ENCODE measurements at regions not wholly inside any gene's neighbourhood (a gene's known extent, or its start where the extent isn't known, plus 50 kb on each side); places are given as distances from the start of the nearest gene placed in this dataset.
"Not testable (repeated sequence)": the region's sequence is repeated elsewhere in the genome, so short reads cannot be mapped to it uniquely, and the experiment has no call there.

DNA sequence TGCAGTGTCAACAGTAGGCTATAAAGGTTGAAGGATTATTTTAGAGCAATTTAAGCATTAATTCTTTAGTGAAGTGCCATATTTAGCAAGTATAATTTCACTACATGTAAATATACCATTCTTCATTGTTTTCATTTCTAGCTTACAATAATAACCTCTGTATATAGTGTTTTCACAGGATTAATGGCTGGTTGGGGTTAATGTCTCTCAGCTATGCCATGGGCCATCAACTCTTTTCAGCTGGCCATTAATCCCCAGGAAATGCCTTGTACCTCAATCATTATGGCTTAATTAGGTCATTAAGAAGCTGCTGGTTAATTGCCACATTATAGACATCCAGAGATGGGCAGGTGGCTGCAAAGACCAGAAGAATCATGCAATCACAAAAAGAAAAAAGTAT, 715.1 kb downstream of the MAT2B start:
- Mint-ChIP-seq H3K4me1 (ENCODE audit: low read depth) (no peaks in the 10 kb centered on the region), H3K4me3 (no peak overlapping the region), H3K27me3 (no peaks in the 10 kb centered on the region), H3K9me3 (peaks cover 6% of the 10 kb centered on the region), H3K27ac (no peak overlapping the region), H3K36me3 (ENCODE audit: low read depth) (no peaks in the 10 kb centered on the region)
- intact Hi-C loops (cut with micrococcal nuclease), result no loop called here

DNA sequence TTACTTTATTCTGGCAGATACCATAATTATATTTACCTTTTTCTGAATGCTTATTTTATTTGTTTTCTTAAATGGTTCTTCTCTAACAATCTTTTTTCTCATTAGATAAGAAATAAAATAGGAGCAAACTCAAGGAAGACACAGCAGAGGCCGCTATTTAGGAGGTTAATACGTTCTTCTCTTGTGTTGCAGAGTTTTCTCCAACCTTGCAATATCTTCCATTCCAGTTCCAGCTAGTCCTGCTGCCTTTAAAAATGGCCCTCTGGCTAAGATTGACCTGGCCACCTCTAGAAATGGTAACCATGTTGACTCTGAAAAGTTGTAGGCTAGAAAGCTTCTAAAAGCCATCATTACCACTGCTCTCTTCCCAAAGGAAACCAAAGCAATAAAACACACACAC, 718.8 kb downstream of the MAT2B start:
- Mint-ChIP-seq H3K27ac (no peak overlapping the region), H3K9me3 (peaks cover 25% of the 10 kb centered on the region), H3K36me3 (ENCODE audit: low read depth) (no peaks in the 10 kb centered on the region), H3K4me3 (no peak overlapping the region), H3K27me3 (no peaks in the 10 kb centered on the region), H3K4me1 (ENCODE audit: low read depth) (no peaks in the 10 kb centered on the region)
- intact Hi-C loops (cut with micrococcal nuclease), result no loop called here

DNA sequence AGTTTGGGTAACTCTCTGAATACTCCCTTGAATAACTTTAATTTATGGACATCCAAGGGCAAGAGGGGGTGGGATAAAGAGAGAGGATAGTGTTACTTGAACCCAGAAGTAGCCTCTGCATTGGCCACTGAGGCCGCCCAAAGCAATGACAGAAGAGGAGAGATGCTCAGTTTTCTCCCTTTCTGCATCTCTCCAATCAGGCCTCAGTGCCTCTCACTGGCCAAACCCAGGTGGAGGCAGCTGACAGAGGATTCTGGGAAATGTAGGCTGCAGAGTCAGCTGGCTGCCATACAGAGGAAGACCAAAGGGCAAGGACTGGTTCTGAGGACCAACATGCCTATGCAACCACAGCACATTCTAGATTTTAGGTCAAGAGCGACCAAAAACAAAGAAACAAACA, 719.4 kb downstream of the MAT2B start:
- Mint-ChIP-seq H3K9me3 (peaks cover 25% of the 10 kb centered on the region), H3K27ac (no peak overlapping the region), H3K4me1 (ENCODE audit: low read depth) (no peaks in the 10 kb centered on the region), H3K27me3 (no peaks in the 10 kb centered on the region), H3K36me3 (ENCODE audit: low read depth) (no peaks in the 10 kb centered on the region), H3K4me3 (no peak overlapping the region)
- intact Hi-C loops (cut with micrococcal nuclease), result no loop called here

DNA sequence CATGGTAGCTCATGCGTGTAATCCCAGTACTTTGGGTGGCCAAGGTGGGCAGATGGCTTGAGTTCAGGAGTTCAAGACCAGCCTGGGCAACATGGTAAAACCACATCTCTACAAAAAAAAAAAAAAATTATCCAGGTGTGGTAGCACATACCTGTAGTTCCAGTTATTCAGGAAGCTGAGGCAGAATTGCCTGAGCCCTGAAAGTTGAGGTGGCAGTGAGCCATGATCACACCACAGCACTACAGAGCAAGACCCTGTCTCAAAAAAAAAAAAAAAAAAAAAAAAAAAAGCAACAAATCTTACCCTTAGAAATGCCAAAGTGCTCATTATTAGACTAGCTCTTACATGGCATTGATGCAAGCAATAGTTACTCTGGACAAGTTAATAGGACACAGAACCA, 724.9 kb downstream of the MAT2B start:
- Mint-ChIP-seq H3K9me3 (peaks cover 18% of the 10 kb centered on the region), H3K36me3 (ENCODE audit: low read depth) (no peaks in the 10 kb centered on the region), H3K4me1 (ENCODE audit: low read depth) (no peaks in the 10 kb centered on the region), H3K27me3 (no peaks in the 10 kb centered on the region), H3K27ac (no peak overlapping the region), H3K4me3 (no peak overlapping the region)
- intact Hi-C loops (cut with micrococcal nuclease), result no loop called here

DNA sequence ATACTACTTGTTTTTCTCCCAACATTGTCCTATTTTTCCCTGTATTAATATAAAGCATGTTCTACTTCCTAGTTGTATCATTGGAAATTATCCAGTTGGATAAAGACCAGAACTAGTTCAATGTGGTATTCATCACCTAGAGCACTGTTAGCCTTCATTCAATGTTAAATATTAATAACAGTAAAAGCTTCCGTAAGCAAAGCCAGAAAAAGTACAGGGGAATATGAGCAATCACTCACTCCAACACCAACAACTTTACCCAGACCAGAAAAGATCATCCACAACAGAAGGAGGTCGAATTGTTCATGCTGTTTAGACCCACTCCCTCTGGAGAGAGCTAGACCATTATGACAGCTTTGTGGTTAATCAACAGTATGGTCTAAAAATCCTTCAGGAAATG, 728.4 kb downstream of the MAT2B start:
- Mint-ChIP-seq H3K27me3 (no peaks in the 10 kb centered on the region), H3K27ac (no peak overlapping the region), H3K36me3 (ENCODE audit: low read depth) (no peaks in the 10 kb centered on the region), H3K4me3 (no peak overlapping the region), H3K4me1 (ENCODE audit: low read depth) (no peaks in the 10 kb centered on the region), H3K9me3 (peaks cover 4% of the 10 kb centered on the region)
- intact Hi-C loops (cut with micrococcal nuclease), result no loop called here

DNA sequence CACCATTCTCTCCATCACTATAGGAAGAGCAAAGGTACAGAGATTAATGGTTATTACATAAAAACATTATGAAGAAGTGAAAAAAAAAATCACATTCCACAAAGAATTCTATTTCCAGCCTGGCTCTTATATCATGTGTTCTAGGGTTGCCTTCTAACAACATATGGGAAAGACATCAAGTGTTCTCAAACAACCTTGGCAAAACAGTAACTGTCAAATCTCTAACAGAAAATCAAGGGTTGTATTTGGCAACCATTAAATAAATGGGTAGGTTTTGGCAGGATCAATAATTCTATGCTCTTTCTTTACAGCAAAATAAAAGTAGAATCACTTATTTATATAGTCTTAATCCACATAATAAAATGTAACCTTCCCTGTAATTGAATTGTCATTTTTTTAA, 728.9 kb downstream of the MAT2B start:
- Mint-ChIP-seq H3K4me1 (ENCODE audit: low read depth) (no peaks in the 10 kb centered on the region), H3K36me3 (ENCODE audit: low read depth) (no peaks in the 10 kb centered on the region), H3K27ac (no peak overlapping the region), H3K9me3 (no peaks in the 10 kb centered on the region), H3K27me3 (no peaks in the 10 kb centered on the region), H3K4me3 (no peak overlapping the region)
- intact Hi-C loops (cut with micrococcal nuclease), result no loop called here

DNA sequence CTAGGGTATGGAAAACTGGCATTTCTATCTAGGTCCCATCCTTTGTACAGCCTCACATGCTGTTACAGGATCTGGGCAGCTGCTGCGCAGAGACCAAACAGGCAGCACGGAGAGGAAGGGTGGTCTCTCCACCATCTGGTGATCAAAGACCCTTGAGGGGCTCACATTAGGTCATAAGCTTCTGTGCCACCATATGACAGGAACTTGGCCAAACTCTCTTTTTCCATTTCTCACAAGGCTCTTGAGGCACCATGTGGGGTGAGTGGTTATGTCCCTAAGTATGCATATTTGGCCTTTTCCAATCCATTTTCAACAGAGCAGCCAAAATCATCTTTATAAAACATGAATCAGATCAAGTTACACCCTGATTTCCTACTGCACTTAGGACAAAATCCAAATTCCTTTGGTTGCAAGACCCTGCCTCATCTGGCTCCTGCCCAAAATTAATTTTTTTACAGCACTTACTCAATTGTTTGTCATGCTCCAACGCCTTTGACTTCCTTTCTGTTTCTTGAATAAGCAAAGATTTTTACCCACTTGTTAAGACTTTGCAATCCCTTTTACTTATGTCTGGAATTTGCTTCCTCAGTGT, 730.0 kb downstream of the MAT2B start:
- intact Hi-C loops (cut with micrococcal nuclease), result no loop called here
- H3K4me1 Mint-ChIP-seq (ENCODE audit: low read depth), result no peaks in the 10 kb centered on the region
- H3K9me3 Mint-ChIP-seq, result no peaks in the 10 kb centered on the region
- H3K4me3 Mint-ChIP-seq, result no peak overlapping the region
- H3K36me3 Mint-ChIP-seq (ENCODE audit: low read depth), result no peaks in the 10 kb centered on the region
- no peak overlapping the region for H3K27ac Mint-ChIP-seq
- no peaks in the 10 kb centered on the region for H3K27me3 Mint-ChIP-seq

DNA sequence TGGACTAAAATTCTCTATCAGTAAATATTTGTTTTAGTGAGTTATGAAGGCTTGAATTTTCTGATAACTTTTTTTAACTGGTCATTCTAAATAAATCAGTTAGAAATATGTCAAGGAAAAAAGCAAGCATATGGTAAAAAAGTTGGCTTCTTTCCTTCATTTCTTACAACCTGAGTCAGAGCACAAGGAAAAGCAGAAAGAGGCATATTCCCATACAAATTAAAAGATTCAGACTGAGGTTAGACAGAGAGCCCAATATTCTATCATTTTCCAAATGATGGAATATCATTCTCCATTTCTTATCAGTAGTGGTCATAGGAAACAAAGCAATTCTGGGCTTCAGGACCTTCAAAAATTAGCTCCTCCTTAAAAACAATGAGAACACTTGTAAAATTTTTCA, 732.1 kb downstream of the MAT2B start:
- intact Hi-C loops (cut with micrococcal nuclease), result no loop called here
- H3K9me3 Mint-ChIP-seq, result no peaks in the 10 kb centered on the region
- H3K4me3 Mint-ChIP-seq, result no peak overlapping the region
- H3K4me1 Mint-ChIP-seq (ENCODE audit: low read depth), result no peaks in the 10 kb centered on the region
- H3K27ac Mint-ChIP-seq, result no peak overlapping the region
- H3K36me3 Mint-ChIP-seq (ENCODE audit: low read depth), result no peaks in the 10 kb centered on the region
- no peaks in the 10 kb centered on the region for H3K27me3 Mint-ChIP-seq

DNA sequence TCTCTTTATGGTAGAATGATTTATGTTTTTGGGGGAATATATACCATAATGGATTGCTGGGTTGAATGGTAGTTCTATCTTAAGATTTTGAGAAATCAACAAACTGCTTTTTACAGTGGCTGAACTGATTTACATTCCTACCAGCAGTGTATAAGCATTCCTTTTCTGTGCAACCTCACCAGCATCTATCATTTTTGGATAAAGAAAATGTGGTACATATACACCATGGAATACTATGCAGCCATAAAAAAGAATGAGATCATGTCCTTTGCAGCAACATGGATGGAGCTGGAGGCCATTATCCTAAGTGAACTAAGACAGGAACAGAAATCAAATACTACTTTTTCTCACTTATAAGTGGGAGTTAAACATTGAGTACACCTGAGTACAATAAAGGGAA, 746.4 kb downstream of the MAT2B start:
- H3K4me3 Mint-ChIP-seq; intact Hi-C loops (cut with micrococcal nuclease); H3K36me3 Mint-ChIP-seq (ENCODE audit: low read depth); H3K27ac Mint-ChIP-seq; H3K27me3 Mint-ChIP-seq; H3K4me1 Mint-ChIP-seq (ENCODE audit: low read depth): not testable (repeated sequence)
- H3K9me3 Mint-ChIP-seq, result peaks cover 20% of the 10 kb centered on the region

DNA sequence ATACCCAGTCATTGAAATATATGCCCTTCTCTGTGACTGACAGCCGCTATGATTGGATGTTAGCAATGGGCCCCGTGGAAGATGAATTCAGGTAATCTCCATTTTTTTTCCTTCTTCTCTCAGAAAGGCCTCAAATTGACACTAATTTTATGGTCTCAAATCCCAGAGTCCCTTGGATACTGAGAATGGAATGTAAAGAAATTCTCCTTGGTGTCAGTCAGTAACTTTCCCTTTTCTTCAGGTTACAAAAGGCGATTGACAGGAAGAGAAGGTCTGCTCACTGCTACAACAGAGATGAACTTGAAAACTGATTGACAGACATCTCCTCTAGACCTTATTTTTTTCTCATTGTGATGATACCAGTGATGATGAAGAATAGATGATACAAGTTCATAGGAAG, 748.3 kb downstream of the MAT2B start:
- H3K4me3 Mint-ChIP-seq, result no peak overlapping the region
- H3K27me3 Mint-ChIP-seq, result no peaks in the 10 kb centered on the region
- no peaks in the 10 kb centered on the region for H3K4me1 Mint-ChIP-seq (ENCODE audit: low read depth)
- no peaks in the 10 kb centered on the region for H3K36me3 Mint-ChIP-seq (ENCODE audit: low read depth)
- peaks cover 20% of the 10 kb centered on the region for H3K9me3 Mint-ChIP-seq
- H3K27ac Mint-ChIP-seq, result no peak overlapping the region
- intact Hi-C loops (cut with micrococcal nuclease), result no loop called here

DNA sequence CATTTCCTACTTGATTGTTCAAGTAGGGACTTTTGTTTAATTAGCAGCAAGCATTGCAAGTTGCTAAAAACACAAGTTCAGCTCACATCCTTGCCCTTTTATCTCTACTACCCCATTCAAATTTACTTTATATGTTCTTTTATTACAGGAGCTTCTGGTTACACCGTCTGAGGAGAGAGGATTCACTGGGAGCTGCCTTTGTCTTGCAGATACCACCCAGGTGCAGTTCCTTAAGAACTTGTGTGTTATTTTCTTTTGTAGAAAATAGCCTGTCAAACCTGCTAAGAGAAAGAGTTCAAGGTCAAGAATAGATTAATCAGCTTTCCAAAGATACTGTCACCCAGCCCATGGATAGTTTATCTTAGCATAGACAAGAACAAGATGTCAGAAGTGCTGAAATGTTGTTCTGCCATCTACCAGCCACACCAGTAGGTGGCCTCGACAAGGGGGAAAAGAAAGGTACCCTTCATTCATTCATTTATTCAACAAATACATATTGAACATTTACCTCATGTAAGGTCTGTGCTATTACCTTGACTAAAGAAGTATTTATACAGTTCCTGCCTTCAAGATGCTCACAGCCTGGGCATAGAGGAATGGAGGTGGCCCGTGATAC, 750.3 kb downstream of the MAT2B start:
- Mint-ChIP-seq H3K36me3 (ENCODE audit: low read depth) (no peaks in the 10 kb centered on the region), H3K27ac (no peak overlapping the region), H3K4me1 (ENCODE audit: low read depth) (no peaks in the 10 kb centered on the region), H3K9me3 (peaks cover 20% of the 10 kb centered on the region), H3K27me3 (no peaks in the 10 kb centered on the region), H3K4me3 (no peak overlapping the region)
- intact Hi-C loops (cut with micrococcal nuclease), result no loop called here

DNA sequence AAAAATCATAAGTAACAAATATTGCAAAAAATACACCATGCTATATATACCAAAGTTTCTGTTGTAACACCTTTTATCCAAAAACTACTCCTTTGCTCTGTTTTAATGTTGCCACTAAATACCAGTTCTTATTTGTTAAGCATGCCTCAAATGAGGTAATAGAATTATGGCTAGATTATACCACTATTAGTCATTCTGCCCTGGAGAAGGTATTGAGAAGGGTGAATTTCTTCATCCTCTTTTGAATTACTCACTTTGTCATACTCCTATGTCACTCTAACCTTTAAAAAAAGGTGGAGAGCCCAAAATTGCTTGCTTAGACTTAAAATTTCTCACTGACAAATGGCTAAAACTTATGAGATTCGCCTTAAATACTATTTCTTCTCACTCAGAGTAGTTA, 750.9 kb downstream of the MAT2B start:
- H3K36me3 Mint-ChIP-seq (ENCODE audit: low read depth), result no peaks in the 10 kb centered on the region
- H3K4me1 Mint-ChIP-seq (ENCODE audit: low read depth), result no peaks in the 10 kb centered on the region
- intact Hi-C loops (cut with micrococcal nuclease), result no loop called here
- no peaks in the 10 kb centered on the region for H3K27me3 Mint-ChIP-seq
- H3K4me3 Mint-ChIP-seq, result no peak overlapping the region
- peaks cover 20% of the 10 kb centered on the region for H3K9me3 Mint-ChIP-seq
- no peak overlapping the region for H3K27ac Mint-ChIP-seq

DNA sequence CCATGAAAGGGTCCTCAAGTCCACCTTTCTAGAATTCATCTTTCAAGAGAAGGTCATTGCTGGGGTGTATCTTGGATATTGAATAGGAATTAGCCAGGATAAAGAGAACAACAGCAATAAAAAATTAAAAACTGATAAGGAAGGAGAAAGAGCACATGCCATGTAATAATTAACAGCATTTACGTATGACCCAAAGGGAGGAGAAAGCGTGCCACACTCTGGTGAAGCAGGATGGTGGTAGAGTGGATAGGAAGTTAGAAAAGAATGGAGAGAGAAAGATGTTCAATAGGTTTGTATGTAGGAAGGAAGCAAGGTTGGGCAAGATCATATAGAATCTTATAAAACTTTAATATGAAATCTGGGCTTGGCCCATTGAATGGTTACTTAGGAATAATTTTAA, 751.5 kb downstream of the MAT2B start:
- Mint-ChIP-seq H3K27me3 (no peaks in the 10 kb centered on the region), H3K4me1 (ENCODE audit: low read depth) (no peaks in the 10 kb centered on the region), H3K36me3 (ENCODE audit: low read depth) (no peaks in the 10 kb centered on the region), H3K27ac (no peak overlapping the region), H3K9me3 (peaks cover 18% of the 10 kb centered on the region), H3K4me3 (no peak overlapping the region)
- intact Hi-C loops (cut with micrococcal nuclease), result no loop called here

DNA sequence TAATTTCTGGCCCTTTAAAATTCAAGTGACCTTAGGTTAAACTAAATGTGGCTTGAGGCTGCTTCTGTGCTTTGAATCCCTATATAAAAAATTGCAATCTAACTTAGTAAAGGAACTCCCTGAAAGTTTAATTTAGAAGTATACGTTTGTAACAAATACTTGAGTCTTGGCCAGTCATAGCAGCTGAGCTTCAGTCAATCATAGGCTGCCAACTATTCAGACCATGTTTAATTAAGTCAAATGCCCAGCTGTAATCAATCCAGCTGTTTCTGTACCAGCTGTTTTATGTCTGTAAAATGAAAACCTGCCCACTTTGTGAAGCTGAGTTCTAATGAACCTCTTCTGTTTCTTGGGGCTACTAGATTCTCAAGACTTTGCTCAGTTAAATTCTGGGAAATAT, 760.1 kb downstream of the MAT2B start:
- H3K27ac Mint-ChIP-seq, result no peak overlapping the region
- H3K4me3 Mint-ChIP-seq, result no peak overlapping the region
- H3K36me3 Mint-ChIP-seq (ENCODE audit: low read depth), result no peaks in the 10 kb centered on the region
- intact Hi-C loops (cut with micrococcal nuclease), result no loop called here
- no peaks in the 10 kb centered on the region for H3K27me3 Mint-ChIP-seq
- H3K9me3 Mint-ChIP-seq, result peaks cover 14% of the 10 kb centered on the region
- H3K4me1 Mint-ChIP-seq (ENCODE audit: low read depth), result no peaks in the 10 kb centered on the region

DNA sequence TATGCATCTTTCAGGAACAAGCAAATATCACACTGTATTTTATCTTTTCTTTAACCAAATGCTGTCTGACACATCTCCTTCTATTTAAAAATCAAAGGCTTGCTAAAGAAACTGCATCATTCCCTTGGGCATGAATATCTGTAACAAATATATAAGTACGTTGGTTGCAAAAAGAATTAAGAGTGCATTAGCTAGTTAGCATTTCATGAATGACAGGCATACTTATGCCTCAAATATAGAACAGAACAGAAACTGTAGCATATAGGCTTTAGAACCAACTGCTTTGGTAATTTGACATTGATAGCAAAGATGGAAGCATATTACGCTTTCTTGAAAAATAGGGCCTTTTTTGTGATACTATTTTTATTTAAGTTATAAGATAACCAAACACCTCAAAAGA, 761.2 kb downstream of the MAT2B start:
- H3K27ac Mint-ChIP-seq, result no peak overlapping the region
- H3K27me3 Mint-ChIP-seq, result no peaks in the 10 kb centered on the region
- no peak overlapping the region for H3K4me3 Mint-ChIP-seq
- no peaks in the 10 kb centered on the region for H3K36me3 Mint-ChIP-seq (ENCODE audit: low read depth)
- no peaks in the 10 kb centered on the region for H3K4me1 Mint-ChIP-seq (ENCODE audit: low read depth)
- intact Hi-C loops (cut with micrococcal nuclease), result no loop called here
- peaks cover 14% of the 10 kb centered on the region for H3K9me3 Mint-ChIP-seq

All from dendritic cell treated with granulocyte-macrophage colony-stimulating factor and Interleukin-4, amounts not matched to agents 40 ng/mL and 50 ng/mL, for 4 days (primary cell).